Fibroblast of pulmonary artery (primary cell): ENCODE measurements at regions not wholly inside any gene's neighbourhood (a gene's known extent, or its start where the extent isn't known, plus 50 kb on each side); places are given as distances from the start of the nearest gene placed in this dataset.

Experiments used
- DNase-seq: peaks from one replicate; pipeline ENCODE4 v3.0.0-alpha.2; 2010; ENCODE audit warnings: low read depth
- H3K4me3 ChIP-seq: replicated peaks from 2 replicates; pipeline ENCODE4 v1.5.1; 2011; ENCODE audit warnings: low read depth, mild to moderate bottlenecking, control low read depth, low read length, moderate library complexity
- TF ChIP-seq, protein P1 (sequence below): IDR thresholded peaks from 2 replicates; pipeline ENCODE4 v1.5.1; 2011; ENCODE audit warnings: mild to moderate bottlenecking, control low read depth, low read length, inconsistent platforms; ENCODE audit errors: missing control alignments

DNA sequence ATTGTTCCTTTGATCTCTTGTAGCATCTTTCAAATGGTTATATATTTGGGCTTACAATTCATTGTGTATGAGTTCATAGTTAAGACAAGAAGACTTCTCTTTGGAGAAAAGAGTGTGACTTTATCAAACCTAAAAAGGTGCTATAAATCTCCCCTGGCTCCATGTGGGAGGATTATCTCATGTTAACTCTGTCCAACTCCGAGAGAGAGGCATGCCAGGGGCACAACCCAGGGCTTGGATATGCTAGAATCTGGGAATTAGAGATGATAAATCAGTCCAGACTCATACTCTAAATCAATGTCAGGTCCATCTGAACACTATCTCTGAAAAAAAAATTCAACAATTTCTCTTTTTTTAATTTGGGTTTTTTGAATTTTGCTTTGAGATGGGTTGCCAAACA, 462.8 kb downstream of the TUSC7 start:
- DNase-seq = no peak
- TF ChIP-seq, protein P1, sequence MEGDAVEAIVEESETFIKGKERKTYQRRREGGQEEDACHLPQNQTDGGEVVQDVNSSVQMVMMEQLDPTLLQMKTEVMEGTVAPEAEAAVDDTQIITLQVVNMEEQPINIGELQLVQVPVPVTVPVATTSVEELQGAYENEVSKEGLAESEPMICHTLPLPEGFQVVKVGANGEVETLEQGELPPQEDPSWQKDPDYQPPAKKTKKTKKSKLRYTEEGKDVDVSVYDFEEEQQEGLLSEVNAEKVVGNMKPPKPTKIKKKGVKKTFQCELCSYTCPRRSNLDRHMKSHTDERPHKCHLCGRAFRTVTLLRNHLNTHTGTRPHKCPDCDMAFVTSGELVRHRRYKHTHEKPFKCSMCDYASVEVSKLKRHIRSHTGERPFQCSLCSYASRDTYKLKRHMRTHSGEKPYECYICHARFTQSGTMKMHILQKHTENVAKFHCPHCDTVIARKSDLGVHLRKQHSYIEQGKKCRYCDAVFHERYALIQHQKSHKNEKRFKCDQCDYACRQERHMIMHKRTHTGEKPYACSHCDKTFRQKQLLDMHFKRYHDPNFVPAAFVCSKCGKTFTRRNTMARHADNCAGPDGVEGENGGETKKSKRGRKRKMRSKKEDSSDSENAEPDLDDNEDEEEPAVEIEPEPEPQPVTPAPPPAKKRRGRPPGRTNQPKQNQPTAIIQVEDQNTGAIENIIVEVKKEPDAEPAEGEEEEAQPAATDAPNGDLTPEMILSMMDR = no peak
- H3K4me3 ChIP-seq = no peak overlapping the region

DNA sequence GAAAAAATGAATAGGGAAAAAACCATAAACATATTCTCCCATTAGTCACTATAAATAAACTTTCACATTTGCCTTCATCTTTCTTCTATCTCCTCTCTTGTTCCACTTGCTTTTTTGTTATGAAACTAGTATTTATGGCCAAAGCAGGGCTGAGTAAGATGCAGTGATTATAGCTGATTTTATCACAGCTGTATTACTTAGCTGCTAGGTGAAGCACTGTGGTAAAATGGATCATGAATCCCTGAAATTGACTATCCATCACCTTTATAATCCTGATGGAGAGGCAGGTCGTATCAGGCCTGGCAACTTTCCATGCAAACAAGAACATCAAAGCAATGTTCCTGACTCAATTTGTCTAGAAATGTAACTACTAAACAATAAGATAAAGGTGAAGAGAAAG, 471.6 kb downstream of the TUSC7 start:
- no peak for DNase-seq
- TF ChIP-seq, protein P1 = no peak
- H3K4me3 ChIP-seq = no peak overlapping the region

DNA sequence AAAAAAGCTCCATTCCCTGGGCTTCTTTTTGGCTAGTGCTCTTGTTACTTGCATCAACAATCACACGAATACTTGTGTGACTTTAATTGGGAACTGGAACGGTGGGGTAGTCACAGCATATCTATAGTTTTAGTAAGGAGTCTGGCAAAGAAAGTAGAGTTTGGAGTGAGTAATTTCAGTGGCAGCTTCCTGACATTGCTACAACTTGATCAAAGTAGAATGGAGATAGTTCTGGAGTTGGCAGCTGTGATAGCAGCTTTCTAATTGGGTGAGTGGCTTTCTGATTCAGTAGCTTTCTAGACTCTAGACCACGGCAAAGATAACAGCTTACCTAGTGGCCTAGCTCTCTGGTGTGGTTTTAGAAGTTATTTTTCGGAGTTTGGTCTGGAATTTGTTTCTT, 475.0 kb downstream of the TUSC7 start:
- peak; percentile 10 for DNase-seq
- no peak overlapping the region for H3K4me3 ChIP-seq
- TF ChIP-seq, protein P1 = no peak

- TF ChIP-seq, protein P1 = no peak
- no peak overlapping the region for H3K4me3 ChIP-seq
- DNase-seq = no peak
These were observed 481.7 kb downstream of the TUSC7 start for GRCh38 chr3:117191245-117191644.

DNA sequence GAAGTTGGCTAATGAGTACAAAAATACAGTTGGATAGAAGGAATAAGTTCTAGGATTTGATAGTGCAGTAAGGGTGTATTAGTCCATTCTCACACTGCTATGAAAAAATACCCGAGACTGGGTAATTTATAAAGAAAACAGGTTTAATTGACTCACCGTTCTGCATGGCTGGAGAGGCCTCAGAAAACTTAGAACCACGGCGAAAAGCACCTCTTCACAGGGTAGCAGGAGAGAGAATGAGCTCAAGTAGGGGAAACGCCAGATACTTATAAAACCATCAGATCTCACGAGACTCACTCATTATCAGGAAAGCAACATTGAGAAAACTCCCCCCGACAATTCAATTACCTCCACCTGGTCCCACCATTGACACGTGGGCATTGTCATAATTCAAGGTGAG, 483.3 kb downstream of the TUSC7 start:
- TF ChIP-seq, protein P1 = no peak

GRCh38 chr3:117193390-117193789, 483.8 kb downstream of the TUSC7 start:
- H3K4me3 ChIP-seq = no peak overlapping the region
- TF ChIP-seq, protein P1 = peak; percentile 1
- DNase-seq = no peak

More for the DNA sequence above, 483.3 kb downstream of the TUSC7 start:
- H3K4me3 ChIP-seq = no peak overlapping the region
- no peak for DNase-seq

- H3K4me3 ChIP-seq = no peak overlapping the region
- TF ChIP-seq, protein P1 = no peak
- DNase-seq = no peak
These were observed 485.5 kb downstream of the TUSC7 start for GRCh38 chr3:117195034-117195433.
